ENCODE measurements at regions not wholly inside any gene's neighbourhood (a gene's known extent, or its start where the extent isn't known, plus 50 kb on each side); places are given as distances from the start of the nearest gene placed in this dataset.

DNA sequence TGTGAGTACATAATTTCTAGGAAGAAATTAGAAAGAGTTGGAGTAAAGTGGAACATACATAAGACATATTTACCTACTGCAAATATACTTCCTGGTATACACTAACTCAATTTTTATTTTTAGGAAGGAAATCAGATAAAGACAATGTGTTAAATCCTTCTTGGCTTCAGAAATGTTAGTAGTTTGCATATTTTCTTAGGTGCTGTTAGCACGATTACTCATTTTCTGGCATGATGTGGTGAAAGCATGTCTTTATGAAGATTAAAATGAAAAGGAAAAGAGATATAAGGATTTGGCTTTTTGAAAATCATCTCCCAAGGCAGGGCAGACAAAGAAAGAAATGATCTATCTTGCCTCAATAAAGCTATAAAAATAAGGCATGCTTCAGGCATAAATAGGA, 287.6 kb upstream of the E2F7 start:
- peak; percentile 20 to 26 for DNase-seq (ENCODE audit: low read depth in 2 of 2)

DNA sequence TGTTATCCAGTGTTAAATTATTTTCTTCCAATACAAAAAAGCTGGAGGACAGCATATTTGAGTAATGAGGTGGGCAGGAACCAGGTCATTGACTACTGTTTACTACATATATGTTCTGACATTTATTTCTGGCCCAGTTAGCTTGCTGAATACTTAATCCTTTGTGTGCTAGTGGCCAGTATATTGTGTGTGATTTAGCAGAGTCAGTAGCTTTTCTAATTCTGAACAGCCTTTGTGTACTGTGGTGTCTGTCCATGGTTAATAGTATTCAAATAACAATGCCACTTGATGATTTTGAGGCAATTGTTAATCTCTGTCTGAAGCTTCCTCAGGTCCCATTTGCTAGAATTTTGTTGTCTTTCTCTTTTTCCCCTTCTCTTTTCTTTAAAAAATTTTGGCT, 286.5 kb upstream of the E2F7 start:
- DNase-seq (ENCODE audit: low read depth in 2 of 2) = no peak

DNA sequence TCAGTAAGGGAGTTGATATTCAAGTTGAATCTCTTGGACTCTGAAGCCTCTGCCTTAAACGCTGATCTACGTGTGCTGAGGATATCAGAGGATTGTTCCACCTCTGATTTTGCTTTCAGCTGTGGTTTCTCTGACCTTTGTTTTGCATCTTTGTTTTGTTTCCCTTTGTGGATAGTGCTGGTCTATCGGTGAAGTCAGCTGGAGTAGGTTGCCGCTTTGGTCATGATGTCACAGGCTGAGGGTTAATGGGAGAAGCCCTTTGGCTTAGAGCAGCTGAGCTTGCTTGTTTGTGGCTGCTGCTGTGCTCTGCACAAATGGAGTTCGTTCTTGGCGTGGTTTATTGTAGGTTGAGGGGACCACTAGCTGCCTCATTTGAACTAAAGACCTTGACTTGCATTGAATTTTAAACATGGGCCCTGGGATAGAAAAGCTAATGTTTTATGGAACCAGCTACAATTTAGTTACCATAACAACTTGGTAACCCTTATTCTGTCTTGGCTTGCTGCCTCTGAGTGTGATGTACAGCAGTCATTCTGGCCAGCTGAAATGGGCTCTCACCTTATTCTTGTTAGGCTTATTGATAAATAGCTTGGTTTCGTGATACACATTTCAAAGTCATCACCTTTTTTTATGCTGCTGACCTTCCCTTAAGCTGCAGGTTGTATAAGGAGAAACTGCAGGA, 284.5 kb upstream of the E2F7 start:
- DNase-seq (ENCODE audit: low read depth in 2 of 2) = no peak

DNA sequence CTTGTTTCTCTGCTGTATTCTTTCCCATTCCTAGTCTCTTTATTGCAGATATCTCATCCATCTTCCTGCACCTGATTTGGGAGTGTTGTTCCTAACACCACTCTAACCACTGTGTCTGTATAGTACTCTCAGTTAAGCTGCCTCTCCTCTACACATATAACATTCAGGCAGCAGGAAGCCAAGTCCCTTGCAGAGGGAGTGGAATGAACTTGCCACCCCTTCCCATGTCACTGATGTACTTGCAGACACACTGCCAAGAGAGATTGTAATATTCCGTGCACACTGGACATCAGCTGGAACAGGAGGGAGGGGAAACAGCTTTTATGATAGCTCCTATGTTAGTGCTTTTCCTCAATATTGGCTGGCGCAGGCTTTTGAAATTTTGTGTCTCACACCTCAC, 281.6 kb upstream of the E2F7 start:
- DNase-seq (ENCODE audit: low read depth in 2 of 2) = no peak

DNA sequence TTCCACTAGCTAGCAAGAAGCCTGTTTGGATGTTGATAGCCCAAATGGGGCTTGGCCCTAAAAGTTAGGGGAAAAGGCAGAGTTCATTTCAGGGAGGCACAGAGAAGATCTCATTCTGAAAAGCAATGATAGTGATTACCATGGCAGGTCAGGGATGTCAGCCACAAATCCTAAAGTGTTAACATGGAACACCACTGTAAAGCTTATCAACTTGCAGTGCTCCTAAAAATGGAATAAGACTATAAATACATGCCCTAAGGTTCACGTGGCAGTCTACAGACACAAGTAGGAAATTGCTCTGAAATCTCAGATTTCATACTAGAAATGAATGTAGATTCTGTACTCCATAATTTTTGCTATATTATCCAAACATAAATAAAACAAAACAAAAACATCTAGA, 280.0 kb upstream of the E2F7 start:
- no peak for DNase-seq (ENCODE audit: low read depth in 2 of 2)

DNA sequence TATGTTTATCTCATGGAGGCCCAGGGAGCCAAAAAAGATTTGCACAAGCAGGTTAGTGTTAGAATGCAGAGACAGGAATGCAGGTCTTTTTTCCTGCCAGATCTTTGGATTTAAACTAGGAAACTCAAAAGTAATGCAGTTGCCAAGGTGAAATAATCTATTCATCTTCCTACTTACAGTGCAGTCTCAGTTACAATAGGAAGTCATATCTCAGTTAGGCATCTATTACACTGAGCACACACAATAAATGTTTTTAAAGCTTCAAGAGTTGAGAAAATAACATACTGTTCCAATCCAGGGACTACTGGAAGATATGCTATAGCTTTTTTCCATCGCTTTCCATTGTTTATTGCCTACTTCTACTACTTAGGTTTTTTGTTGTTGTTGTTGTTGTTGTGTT, 279.3 kb upstream of the E2F7 start:
- no peak for DNase-seq (ENCODE audit: low read depth in 2 of 2)

DNA sequence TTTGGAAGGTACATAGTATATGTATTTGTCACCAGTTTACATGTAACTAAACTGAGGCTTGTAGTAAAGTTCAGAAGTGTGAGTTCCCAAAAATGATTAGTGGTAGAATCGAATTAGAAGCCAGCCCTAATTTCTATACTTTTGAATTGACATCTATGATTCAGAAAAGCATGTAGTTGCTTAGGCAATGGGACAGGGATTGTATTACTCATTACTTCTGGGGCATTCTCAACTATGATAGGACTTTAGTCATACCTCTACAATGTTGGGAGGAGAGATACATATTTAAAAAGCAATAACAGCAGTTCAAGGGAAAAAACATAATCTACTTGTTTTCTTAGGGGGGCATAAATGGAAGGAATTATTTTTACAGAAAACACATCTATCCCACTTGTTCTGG, 277.9 kb upstream of the E2F7 start:
- no peak for DNase-seq (ENCODE audit: low read depth in 2 of 2)

DNA sequence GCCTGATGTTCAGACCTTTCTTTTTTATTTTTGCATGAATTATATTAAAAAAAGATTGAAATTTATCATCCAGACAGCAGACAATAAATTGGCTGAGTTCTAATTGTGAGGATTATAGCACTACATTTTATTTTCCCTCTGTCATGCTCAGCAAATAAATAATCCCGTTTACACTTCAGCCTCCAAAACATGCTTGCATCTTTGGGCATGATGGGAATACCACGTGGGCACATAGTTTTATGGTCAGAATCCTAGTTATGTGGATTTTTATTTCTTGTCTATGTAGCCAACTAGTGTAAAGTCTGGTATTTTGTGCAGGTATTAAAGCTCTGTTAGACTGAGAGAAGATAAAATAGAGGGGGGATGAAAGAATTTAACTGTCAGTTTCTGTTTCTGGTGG, 276.9 kb upstream of the E2F7 start:
- no peak for DNase-seq (ENCODE audit: low read depth in 2 of 2)

DNA sequence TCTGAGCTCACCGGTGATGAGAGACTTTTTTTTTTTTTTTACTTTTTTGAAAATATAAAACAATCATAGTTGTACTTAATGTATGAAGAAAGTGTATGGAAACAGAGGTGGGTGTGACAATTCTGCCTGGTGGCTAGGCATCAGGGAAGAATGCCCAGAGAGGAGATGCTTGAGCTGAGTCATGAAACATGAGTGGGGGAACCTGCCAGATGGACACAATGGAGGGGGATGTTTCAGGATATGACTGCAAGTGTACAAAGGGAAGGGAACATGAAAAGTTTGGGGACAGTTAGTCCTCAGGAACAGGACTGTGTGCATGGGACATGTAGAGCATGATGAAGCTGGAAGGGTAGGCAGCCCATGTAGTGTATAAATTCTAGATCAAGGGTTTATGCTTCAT, 274.2 kb upstream of the E2F7 start:
- no peak for DNase-seq (ENCODE audit: low read depth in 2 of 2)

DNA sequence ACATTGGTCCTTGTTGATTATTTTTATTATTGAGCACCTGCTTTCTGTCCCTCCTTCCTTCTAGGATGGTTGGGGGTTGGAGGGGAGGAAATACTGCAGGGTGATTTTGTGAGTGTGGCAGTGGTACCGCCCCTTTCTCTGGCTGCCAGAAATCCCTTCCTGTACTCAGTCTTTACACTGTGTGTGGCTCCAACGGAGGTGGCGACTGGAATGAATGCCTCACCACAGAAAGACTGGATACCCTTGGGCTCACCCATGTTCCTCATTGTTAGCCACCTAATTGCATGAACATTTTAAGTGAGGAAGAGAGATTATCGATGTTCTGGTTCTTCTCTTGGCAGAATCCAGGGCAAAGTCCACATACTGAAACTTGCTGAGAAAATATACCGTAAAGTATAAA, 272.0 kb upstream of the E2F7 start:
- no peak for DNase-seq (ENCODE audit: low read depth in 2 of 2)

DNA sequence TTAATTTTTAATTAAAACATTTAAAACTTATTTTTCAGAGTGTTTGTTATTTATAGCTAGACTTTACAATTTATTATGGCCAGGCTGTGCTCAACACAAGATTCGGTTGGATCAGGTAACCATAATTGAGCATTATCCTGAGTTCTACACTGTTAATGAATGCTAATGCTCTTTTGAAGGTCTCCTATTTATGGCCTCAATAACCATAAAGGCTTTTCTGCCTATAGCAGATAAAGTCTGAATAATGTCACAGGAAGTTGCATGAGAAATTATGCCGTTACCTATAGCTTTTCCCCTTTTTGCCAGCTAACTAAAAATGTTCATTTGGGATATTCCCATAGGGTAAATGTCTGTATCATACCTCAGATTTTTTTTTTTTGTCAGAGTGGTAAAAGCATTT, 269.4 kb upstream of the E2F7 start:
- DNase-seq (ENCODE audit: low read depth in 2 of 2) = no peak

DNA sequence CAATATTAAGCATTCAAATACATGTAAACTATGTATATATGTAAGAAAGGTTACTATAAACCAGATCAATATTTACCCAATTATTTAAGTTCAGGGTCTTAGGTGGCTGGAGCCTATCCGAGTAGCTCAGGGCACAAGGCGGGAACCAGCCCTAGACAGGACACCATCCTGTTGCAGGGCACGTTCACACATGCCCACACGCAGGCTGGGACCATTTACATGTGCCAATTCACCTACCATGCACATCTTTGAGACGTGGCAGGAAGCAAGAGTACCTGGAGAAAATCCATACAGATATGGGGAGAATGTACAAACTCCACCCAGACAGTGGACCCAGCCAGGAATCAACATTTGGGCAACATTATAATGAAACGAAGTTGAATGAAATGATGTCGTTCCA, 263.0 kb upstream of the E2F7 start:
- DNase-seq (ENCODE audit: low read depth in 2 of 2) = no peak

DNA sequence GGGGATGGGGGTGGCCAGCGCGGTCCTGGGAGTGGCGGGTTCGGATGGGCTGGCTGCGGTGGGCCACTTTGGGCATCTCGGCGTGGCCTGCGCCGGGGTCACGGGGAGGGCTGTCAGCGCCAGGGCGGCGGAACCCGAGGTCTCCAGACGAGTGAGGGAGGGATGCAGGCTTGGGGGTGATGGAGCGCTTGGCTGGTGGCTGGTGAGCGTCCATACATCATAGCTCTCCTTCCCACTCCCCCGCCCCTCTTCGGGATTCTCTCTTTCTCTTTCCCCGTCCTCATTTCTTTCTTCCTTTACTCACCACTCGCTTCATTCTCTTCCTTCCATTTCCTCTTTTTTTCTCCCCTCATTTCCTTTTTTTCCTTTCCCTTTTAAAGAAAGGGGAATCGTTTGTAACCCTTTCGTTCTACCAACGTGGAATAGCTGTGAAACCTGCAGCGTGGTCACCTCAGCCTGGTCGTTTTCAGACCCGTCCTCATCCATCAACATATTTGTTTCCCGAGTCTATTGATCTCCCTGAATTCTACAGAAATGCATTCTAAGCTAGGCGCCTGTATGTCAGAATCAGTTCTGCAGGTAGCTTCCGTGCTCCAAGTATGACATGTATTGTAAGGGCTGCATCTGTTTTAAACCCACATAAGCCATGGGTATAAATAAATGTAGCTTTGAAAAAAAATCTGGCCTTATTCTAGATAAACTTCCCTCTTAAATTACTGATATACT, 260.3 kb upstream of the E2F7 start:
- DNase-seq (ENCODE audit: low read depth in 2 of 2) = no peak

DNA sequence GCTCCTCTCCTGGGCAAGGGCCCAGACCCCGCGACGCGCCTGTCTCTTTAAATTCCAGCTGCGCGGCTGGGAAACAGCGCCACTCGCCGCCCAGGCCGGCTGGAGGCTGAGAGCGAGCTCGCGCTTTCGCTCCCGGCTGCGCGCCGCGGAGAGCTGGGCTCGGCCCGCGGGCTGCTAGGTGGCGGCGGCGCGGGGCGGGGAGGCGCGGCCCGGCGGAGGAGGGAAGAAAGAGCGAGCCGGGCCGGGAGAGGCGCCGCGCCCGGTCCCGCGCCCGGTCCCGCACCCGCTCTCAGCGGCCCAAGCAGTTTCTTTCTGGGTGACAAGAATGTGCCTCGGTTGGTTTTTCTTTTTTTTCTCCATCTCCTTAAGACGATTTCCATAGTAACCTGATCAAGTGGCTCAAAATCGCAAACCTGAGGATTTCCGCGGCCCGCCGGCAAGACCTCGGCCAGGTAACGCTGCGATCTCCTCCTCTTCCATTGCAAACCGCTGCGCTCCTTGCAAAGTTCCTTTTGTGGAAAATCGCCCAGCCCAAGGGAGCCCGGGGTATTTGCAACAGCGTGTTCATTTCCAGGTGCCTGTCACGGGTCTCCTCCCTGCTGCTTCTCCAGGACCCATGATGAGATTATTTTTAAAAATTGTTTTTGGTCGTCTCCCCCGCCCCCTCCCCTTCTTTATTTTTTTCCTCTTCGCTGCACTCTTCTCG, 259.5 kb upstream of the E2F7 start:
- DNase-seq (ENCODE audit: low read depth in 2 of 2) = peak in 1 of 2 experiments; percentile 36

DNA sequence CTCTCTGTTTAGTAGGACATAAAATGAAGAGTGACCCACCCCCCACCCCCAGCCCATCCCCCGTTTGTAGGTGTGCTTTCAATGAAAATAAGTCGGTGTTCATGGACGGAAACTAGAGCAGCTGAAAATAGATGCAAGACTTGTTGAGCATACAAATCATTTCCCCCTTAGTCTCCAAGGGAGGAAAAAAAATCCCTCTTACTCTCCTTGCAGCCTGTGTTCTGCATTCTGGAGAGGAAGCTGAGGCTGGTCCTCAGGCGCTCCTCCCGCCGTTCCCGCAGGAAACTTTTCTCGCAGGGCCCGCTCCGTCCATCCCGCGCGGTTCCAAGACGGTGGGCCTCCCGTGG, 259.0 kb upstream of the E2F7 start:
- no peak for DNase-seq (ENCODE audit: low read depth in 2 of 2)

DNA sequence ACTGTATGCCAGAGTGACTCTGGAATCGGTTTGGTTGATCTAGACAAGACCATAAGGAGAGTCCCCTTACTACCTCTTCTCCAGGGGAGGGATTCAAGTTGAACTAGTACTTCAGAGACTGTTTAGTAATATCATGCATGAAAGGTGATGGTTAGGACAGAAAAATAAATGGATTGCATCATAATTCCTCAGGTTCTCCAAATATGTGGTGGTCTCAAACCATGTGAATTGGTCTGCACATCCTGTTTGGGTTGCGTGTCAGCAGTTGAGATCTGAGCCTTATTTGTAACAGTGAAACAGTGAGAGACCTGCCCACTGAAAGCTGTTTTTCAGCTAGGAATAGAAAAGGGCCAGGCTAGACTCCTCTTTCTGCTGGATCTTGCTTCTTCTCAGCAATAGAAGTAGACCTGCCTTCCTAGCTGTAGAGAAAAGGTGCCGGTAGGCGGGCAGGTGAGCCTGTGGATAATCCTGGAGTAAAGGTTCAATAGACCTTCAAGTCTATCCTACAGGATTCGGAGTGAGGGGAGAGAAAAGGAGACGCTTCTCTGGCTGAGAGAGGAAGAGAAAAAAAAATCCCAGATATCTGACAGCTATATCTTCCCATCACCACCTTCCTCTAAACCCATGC, 258.5 kb upstream of the E2F7 start:
- no peak for DNase-seq (ENCODE audit: low read depth in 2 of 2)

DNA sequence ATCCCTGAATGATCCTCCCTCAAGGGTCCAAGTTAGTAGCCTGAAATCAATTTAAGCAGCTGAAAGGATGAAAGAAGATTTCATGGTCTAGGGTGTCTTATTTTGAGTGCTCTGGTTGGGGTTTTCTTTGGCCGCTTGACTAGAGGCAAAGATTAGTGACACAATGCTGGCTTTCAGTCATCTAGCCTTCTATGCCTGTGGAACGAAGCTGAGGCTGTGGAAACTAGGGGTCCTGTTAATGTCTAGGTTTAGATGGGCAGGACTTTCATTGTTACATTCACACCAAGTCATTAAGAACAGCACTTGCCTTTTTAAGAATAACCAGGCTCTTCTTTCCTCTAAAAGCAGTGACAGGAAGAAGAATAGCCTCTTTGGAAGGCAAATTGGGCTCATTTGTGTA, 253.8 kb upstream of the E2F7 start:
- no peak for DNase-seq (ENCODE audit: low read depth in 2 of 2)

DNA sequence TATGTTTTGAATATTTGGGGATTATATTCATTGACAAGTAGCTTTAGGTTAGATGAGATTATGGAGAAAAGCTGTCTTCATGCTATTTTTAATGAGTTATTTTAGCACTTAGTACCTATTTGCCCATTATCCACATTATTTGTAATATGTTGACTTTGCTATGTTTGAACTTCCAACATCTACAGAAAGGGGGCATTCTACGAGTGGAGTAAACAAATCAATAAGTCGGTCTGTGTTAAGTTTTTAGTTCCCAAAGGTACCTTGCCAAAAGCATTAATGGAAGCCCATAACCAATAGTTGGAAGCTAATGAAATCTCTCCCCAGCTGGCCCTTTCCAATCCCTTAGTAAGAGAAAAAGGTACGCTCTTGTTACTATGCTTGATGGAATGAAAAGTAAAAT, 250.0 kb upstream of the E2F7 start:
- DNase-seq (ENCODE audit: low read depth in 2 of 2) = no peak

DNA sequence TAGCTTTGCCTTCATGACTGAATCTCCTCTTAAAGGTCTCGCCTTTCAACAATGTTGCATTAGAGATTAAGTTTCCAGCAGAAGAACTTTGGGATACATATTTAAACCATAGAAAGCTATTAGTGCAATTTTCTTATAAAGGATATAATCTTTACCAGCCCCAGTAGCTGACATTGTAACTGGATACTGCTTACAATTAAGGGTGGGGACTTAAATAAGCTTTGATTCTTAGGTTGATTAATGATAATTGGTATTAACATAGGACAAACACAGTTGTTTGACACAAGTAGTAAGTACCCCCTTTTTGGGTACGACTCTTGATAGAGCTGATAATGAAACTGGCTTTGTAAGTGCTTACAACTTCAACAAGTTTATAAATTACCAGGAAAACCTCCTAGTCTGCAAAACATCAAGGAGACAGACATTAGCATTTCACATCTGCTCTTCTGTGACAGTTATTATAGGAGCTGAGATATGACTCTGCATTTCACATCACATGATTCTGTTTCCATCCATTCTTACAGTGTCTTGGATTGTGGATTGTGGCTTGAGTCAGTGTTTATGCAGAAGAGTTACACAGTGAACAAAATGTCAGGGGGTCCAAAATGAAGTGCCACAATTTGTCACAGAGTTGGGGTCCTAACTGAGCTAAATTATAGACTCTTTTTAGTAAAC, 249.1 kb upstream of the E2F7 start:
- no peak for DNase-seq (ENCODE audit: low read depth in 2 of 2)

DNA sequence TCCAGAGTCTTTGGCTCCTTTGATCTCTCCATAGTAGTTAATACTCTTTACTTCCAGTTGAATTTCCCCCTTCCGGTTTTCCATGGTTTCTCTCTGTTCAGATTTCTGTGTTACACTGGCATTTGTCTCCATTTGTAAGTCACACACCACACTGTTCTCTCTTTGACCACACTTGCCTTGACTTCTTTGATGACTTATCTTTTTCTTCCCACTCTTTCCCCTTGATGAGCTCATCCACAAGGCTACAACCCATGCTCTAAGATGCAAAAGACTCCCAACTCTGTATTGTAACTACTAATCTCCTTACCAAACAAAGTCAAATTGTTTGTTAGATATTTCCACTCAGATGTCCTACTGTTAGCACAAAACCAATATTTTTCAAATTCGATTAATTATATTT, 242.7 kb upstream of the E2F7 start:
- no peak for DNase-seq (ENCODE audit: low read depth in 2 of 2)

DNA sequence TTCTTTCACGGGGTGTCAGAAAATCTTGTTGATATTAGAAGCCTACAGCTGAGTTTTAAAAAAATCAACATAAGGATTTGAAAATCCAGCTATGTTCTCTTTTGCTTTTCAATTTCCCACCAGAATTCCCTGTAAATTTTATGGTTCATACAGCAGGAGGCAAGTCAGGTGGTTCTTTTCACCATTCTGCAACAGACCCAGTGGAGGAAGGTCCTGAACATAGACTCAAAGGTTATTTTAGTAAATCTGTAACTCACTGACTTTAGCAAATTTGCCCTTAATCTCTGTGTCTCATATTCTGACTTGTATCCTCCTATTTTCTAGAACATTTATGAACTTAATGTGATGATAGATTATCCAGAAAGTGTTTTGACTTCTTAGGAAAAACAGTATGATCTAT, 235.4 kb upstream of the E2F7 start:
- no peak for DNase-seq (ENCODE audit: low read depth in 2 of 2)
